Inflammatory macrophage (primary cell): ENCODE measurements at regions not wholly inside any gene's neighbourhood (a gene's known extent, or its start where the extent isn't known, plus 50 kb on each side); places are given as distances from the start of the nearest gene placed in this dataset.
"Not testable (repeated sequence)": the region's sequence is repeated elsewhere in the genome, so short reads cannot be mapped to it uniquely, and the experiment has no call there.

ENCODE experiments used
- DNase-seq, 2 donors: peaks; one replicate each; pipeline ENCODE4 v3.0.0-alpha.2; 2020 to 2022

DNA sequence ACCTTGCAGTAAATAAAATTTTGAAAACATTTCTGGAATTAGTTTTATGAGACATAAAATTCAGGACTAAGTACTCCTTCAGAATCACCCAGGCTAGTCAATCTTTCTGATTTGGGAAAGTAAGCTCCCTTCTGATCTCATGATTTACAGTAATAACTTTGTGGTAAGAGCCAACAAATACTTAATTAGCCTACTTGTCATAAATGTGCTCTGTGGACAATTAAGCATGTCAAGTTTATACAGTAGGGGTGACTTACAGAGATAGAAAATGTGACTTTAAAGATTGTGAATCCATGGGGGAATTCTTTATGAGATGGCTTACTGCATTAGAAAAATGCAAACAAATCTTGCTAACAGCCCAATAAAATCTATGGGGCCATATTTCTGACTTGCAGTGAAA lies 616.9 kb upstream of the GHITM start:
- DNase-seq: no peak

DNA sequence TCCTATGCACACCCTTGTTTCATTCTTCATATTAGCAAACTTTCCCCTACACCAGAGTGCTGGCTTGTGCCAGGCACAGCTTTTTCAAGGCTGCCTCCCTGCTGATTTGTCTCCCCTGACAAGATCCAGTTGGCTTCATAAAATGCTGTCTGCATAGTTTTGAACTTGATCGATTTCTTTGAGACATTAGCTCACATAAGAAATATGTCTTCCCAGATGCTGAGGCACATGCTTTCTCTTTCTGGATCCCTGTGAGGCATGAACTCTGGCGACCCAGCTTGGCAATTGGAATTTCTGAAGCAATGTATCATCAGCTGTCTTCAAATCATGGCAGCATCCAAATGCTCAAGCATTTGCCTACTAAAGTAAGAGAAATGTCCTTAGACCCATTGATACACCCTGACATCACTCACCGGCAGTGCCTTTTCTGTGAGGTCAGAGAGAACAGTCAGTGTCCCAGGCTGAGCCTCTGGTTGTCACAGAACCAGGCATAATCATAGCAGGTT lies 616.4 kb upstream of the GHITM start:
- DNase-seq: no peak

DNA sequence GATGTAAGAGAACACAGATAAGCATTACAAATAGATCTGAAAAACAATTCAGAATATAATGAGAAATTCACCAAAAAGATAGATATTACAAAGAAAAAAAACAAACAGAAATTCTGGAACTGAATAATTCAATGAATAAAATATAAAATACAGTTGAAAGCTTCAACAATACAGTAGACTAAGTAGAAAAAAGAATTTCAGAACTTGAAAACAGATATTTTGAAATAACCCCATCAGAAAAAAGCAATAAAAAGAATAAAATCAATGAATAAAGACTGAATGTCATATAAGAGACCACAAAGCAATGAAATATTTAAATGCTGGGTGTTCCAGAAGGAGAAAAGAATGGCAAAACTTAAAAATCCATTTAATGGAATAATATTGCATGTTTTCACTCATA lies 611.4 kb upstream of the GHITM start:
- no peak for DNase-seq

DNA sequence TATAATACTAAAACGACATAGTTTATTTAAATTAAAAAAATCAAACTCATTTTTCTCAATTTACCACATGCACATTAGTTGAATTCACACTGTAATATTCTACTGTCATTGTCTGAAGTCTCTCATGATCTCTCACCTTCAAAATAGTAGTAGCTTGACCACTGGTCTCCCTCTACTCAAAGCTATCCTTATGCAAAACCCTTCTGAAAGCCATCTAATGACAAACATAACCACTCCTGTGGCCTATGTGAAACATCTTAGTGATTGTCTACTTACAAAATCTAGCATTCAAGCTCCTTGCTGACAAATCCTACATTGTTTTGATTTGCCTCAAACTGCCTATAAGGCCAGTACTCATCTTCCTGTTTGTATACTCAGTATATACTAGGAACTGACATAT lies 606.0 kb upstream of the GHITM start:
- no peak for DNase-seq

DNA sequence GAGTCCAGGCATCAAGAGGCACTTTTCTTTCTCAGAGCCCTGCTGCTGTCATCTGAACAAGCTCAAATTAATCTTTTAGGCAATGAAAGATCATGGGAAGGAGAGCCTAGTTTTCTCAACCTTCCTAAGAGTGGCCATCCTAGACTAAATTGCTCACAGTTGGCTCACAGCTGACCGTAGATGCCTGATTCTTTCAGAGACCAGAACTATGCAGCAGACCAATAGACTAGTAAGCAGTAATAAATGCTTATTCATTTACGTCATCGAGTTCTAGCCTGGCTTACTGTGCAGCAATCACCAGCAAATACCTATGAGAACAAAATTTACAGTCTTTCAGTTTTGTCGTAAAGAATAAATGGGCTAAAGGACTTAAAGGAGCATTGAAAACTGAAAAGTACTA lies 602.9 kb upstream of the GHITM start:
- DNase-seq: no peak

DNA sequence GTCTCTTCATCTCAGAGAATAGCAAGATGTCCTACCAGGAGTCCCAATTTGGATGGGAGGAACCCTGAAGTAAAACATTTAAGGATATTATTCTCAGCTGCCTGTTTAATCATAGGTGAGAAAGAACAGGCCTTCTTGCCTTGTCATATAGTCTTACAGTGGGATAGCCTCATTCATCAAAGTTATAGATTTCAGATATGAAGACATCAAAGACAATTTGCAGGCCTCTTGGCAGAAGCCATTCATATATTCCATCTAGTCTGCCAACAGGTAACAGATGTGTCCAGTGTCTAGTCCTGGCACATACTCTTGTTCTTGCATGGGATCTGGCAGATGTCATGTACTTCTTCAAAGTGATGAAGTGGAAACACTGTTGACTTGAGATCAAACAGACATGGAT lies 601.3 kb upstream of the GHITM start:
- no peak for DNase-seq

DNA sequence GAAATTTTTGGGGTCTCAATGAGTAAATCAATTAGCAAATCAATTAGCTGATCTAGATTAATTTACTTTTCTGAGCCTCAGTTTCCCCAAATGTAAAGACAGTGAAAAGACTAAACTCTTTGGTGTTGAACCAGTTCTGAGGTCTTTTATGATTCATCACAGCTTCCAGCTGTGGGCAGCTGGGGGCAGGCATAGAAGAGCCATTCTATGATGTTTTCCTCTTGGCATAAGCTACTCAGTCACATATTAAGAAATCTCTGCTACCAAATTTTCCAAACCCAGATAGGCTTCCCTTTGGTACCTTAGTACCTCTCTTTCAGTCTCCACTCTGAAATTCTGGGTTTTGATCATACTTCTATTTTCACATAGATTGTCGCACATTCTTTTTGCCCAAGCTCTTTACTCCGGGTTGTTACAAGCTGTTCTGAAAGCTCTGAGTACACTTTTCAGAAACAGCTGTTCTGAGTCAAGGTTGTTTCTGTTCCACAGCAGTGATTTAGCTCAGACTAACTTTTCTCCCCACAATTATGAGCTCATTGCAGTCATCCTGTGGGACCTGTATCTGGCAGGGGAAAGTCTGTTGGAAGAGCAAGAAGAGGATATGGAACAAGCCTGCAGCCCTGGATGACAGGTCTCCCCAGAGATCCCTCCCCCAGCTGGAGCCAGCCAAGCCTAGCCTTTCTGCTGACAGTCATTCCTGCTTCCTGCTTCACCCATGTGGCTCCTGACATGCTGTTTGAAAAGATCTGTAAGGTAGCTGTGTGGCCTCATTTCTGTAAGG lies 599.6 kb upstream of the GHITM start:
- no peak for DNase-seq

DNA sequence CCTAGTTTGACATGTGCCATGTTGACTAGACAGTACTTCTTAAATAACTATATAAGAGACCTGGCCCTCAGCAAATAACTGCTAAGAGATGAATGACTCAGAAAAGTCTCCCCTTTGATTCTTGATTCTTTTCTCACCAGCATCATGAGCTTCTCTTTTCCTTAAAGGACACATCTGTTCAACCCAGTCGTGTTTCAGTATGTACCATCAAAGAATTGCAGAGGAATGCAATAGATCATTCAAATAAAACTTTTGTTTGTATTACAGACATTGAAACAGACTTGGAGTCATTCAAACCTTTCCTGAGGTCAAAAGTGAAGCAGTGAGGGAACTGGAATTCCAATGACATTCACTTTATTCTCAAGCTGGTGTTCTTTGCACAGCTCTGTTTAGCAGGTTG lies 598.3 kb upstream of the GHITM start:
- no peak for DNase-seq

DNA sequence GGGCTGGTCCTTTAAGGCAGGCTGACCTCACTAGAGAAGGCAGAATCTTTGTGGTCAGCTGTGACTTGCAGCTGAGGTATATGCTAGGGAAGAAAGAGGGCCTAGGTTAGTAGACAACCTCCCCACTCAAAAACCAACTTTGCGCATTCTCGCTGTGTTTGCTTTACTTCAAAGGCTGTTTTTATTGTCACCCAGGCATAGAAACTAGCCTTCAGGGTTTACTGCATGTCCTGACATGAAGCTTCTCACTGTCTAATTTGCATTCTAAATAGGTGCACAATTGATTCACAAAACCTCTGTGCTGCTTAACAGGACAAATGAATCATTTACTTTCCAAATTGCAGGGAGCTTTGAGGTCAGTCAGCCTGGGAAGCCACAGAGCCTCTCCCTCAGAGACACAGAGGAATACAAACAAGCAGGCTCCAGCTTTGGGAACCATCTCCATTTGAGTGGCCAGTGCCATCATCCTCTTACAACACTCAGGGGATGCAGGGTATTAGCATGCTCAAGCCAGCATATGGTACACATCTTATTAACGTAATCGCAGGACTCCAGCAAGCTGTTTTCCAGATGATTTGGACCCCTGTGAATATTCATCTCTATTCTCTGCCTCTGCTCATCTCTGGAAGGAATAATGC lies 596.4 kb upstream of the GHITM start:
- DNase-seq: no peak

DNA sequence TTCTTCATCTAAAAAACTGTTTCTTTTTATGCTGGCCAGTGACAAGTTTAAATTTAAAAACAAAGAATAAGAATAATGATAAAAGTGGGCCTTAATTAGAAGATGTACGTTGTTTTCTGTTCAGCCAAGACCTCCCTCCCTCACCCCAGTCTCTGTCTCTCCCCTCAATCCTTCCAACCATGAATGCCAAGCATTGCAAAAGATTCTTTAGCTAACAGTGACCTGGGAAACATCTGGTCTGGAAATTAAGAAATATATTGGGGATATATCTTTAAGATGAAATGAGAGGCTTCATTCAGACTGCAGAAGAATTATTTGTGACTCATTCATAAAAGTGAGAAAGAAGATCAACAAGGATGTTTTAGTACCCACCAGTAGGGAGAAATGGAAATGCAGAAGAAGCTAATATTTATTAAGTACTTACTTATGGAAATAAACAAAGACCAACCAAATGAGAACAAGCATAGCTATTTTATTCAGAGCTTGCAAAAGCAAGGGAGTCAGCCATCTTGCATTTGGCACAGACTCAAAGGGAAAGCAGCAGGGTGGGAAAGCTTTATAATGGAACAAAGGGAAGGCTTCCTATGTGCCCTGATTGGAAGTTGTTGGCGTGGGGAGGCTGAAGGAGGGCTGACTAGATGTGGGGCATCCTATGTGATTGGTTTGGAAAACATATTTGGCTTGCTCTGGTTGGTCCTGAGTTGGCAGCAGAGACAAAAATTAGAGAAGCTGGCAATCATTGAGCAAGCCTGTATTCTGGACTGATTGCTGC lies 595.4 kb upstream of the GHITM start:
- no peak for DNase-seq

DNA sequence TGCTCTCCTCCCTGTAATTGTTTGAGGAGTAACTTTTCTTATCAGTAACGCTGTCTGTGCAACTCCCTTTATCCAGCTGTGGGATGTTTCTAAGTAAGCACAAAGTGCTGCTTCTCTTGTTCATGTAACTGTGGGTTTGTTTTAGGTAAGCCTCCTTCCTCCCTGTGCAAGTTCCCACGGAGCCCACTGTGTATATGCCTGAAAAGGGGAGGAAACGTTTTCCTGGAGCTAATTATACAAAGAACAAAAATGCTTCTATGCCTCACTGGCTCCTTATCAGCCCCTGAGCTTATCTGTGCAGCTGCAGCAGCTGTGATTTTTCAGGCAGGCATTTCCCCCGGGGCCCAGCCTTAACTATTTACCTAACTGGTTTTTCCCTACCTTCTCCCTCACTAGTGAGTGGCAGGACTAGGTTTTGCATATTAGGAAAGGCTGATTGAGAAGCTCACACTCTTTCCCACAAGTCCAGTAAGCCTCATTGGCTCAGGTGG lies 593.4 kb upstream of the GHITM start:
- no peak for DNase-seq

DNA sequence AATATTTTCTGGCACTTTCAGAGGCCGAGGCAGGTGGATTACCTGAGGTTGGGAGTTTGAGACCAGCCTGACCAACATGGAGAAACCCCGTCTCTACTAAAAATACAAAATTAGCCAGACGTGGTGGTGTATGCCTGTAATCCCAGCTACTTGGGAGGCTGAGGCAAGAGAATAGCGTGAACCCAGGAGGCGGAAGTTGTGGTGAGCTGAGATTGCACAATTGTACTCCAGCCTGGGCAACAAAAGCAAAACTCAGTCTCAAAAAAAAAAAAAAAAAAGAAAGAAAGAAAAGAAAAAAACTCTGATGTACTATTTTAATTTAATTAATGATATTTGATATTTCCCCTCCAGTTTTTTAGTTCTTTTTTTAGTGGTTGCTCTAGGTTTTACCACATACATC lies 588.1 kb upstream of the GHITM start:
- DNase-seq: not testable (repeated sequence)

DNA sequence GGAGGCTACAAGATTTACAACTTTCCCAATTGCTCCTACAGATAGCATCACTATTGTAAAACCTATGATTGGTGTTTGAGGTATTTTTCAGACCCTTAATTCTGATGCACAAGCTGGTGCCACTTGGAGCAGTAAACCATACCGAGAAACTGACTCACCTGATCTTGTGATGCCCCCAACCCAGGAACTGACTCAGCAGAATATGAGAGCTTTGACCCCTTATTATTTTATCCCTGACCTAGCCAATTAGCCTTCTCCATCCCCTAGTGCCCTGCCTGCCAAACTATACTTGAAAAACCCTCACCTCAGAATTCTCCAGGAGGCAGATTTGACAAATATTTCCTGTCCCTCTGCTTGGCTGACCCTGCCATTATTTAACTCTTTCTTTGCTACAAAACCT lies 585.9 kb upstream of the GHITM start:
- DNase-seq: no peak

DNA sequence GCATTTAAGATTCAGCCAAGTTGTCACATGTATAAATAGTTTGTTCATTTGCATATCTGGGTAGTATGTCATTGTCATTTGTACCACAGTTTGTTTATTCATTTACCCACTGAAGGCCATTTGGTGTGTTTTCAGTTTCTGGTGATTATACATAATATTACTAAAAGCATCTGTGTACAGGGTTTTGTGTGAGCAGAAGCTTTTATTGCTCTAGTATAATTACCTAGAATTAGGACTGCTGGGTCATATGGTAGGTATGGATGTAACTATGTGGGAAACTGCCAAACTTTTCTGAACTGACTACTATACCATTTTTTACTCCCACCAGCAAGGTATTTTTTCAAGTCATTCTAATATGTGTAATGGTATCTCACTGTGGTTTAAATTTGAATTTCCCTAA lies 584.0 kb upstream of the GHITM start:
- no peak for DNase-seq

DNA sequence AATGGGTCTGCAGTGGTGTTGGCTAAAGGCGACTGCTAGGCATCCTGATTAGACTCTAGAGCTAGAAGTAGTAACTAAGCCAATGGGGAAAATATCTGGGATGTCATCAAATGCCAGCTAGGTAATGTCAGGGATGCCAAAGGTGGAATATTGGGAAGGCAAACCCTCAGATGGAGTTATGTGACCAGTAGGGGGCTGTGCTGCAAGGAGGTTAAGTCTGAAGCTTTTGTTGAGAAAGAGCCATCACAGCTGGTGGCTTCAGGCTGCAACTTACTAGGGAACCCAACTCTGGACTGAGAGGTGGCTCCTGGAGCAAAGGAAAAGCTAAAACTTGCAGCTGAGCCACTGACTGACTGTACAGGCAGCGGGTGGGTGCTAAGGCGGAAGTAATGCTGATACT lies 576.9 kb upstream of the GHITM start:
- DNase-seq: no peak

DNA sequence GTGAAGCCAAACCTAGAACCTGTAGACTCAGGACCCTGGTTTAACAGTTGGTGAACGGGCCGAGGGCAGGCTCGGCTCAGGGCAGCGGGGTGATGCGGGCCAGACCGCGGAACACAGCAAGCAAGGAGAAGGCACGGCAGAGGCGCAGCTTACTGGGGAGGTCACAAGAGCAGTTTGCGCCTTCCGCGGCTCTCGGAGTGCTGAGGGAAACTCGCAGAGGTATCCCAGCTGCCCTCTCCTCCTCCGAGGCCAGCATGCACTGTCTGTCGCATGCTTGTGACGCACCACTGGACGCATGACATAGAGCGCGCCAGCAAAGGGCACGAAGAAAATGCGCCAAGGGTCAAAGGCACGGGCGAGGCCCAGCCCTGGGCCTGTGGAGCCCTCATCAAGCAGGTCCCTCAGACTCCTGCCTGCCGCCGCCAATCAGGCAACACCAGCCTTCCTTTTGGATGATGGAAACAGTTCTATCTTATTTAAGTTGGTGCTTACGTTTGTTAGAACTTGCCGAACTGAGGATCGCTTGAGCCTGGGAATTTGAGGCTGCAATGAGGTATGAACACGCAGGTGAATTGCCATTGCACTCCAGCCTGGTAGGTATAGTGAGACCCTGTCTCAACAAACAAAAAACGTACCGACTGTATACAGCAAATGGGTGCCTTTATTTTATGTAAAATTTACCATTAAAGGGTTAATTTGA lies 574.3 kb upstream of the GHITM start:
- no peak for DNase-seq

DNA sequence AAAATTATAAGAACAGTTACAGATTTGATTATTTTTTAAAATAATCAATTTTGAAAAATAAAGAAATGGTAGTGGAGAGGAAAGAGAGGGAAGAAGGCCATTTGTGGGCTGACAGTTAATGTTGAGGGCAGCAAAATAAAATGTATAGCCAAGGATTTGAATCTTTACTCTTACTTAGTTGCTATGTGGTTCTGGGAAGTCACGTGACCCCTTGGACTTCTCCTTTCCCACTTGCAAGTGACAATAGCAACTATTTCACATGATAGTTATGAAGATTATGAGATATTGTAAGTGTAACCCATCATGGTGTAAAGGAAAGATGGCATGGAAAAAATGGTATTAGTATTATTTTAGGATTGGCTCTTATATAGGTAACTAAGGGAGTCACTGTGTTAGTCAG lies 567.3 kb upstream of the GHITM start:
- no peak for DNase-seq

DNA sequence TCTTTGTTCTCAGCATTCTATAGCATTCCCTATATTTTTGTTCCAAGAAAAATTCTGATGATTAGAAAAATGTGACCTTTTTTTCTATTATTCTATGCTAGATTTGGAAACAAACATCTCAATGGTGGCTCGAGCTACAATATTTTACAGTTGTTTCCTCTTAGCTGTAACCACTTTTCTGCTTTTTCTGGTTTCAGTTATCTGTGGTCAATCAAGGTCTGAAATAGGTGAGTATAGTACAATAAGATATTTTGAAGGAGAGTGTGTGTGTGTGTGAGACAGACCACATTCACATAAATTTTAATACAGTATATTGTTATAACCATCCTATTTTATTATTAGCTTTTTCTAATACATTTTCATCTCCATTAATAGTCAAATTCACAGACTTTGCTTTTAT lies 564.5 kb upstream of the GHITM start:
- DNase-seq: no peak

DNA sequence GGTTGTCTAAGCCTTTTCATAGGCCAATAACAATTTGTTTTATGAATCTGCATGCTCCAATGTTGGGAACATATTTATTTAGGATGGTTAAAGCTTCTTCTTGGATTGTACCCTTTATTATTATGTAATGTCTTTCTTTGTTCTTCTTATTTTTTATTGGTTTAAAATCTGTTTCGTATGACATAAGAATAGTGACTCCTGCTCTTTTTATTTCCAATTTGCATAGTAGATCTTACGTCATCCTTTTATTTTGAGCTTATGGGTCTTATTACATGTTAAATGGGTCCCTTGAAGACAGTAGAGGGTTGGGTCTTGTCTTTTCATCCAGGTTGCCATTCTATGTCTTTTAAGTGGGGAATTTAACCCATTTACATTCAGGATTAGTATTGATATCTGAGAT lies 561.9 kb upstream of the GHITM start:
- no peak for DNase-seq

DNA sequence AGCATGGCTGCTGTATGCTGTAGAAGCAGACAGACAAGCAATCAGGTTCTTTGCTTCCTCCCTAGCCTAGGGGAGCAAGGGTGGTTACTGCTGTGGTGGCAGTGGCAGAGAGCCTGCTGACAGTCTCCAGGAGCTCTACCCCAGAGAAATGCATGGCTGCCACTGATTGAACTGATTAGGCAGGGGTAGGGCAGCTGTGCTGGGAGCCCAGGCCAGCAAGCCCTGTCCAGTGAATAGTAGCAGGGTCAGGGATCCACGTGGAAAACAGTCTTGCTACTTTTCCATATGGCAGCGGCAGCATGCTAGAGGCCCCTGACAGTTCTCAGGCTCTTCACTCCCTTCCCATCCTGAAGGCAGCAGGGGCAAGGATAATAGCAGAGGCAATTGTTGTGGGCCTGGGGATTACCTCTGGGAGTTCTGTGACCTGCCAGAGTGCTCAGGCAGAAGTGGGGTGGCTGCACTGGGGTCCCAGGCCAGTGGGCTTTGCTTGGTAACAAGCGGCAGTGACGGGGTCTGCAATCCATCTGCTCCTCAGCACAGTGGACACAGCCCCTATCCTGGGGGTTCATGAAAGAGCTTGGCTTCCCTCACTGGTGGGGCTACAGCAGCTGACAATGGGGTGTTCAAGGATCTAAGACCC lies 558.8 kb upstream of the GHITM start:
- no peak for DNase-seq

DNA sequence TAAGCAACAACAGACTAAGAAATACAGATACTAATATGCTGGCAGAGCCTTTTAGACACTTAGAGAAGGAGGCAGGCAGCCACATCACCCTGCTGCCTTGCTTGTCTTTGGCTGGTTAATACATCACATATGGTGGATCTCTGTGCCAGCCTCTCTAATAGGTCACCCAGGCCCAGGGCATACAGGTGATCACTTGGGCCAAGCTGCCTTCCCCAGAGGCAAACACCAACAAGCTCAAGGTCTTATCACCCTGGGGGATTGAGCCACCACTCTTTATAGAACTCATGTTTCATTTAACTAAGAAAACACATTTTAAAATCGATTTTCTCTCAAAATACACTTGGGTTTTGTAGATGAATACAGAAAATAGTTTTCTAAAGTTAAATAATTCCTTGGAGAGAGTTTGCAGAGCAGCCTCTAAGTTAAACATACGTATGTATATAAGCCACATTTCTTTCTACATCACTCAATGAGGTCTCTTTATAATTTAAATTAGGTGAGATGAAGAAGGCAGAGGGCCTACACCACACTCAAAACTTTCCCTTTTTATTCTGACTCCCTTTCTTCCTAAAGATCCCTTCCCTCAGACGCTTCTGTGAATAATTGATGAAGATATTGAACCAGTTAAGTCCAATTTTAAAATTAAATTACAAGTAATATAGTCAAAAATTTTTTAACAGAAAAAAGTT lies 556.8 kb upstream of the GHITM start:
- no peak for DNase-seq

DNA sequence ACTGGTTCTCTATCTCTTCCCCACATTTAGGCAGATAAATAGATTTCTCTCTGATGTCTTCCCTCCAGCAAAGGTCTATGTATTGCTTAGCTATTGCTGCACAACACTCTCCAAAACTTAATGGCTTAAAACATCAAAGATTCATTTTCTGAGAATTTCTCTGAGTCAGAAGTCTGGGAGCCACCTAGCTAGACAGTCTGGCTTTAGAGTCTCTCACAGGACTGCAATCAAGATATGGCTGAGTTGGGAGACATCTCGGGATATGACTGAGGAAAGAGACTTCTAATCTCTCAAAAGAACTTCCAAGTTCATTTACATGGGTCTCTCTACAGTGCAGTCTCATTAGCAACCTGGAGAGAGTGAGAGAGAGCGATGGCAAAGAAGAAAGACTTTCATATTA lies 553.6 kb upstream of the GHITM start:
- no peak for DNase-seq
